NT2/D1 (cell line): ENCODE measurements at regions not wholly inside any gene's neighbourhood (a gene's known extent, or its start where the extent isn't known, plus 50 kb on each side); places are given as distances from the start of the nearest gene placed in this dataset.

Source experiments
- DNase-seq: peaks from one replicate; pipeline ENCODE4 v3.0.0-alpha.2; 2011; ENCODE audit warnings: low read depth, low spot score
- H3K27me3 ChIP-seq: 2 replicates; pipeline ENCODE4 v1.6.0; 2011; ENCODE audit warnings: mild to moderate bottlenecking; ENCODE audit not compliant: insufficient read length, insufficient read depth
- H3K36me3 ChIP-seq: 2 replicates; pipeline ENCODE4 v1.6.1; 2011; ENCODE audit warnings: mild to moderate bottlenecking, low read length, mixed read lengths; ENCODE audit not compliant: insufficient read depth, insufficient read length
- H3K4me1 ChIP-seq: 2 replicates; pipeline ENCODE4 v1.5.1; 2011; ENCODE audit not compliant: insufficient read depth, insufficient read length
- H3K4me3 ChIP-seq: 2 replicates; pipeline ENCODE4 v1.5.1; 2011; ENCODE audit warnings: low read depth; ENCODE audit not compliant: insufficient read length
- H3K9ac ChIP-seq: 2 replicates; pipeline ENCODE4 v1.6.0; 2011; ENCODE audit warnings: low read depth; ENCODE audit not compliant: insufficient read length
- H3K9me3 ChIP-seq: 2 replicates; pipeline ENCODE4 v1.5.1; 2011; ENCODE audit warnings: mild to moderate bottlenecking, low read length; ENCODE audit not compliant: insufficient read depth
- SUZ12 ChIP-seq: IDR thresholded peaks from 2 replicates; pipeline ENCODE4 v1.6.1; 2011; ENCODE audit not compliant: insufficient read length, insufficient read depth; ENCODE audit errors: extremely low read depth
- YY1 ChIP-seq: IDR thresholded peaks from 2 replicates; pipeline ENCODE4 v1.6.1; 2011; ENCODE audit not compliant: insufficient read length, insufficient read depth
- ZNF274 ChIP-seq: IDR thresholded peaks from 2 replicates; pipeline ENCODE4 v1.6.1; 2011; ENCODE audit warnings: mild to moderate bottlenecking, low read depth, low read length

GRCh38 chrX:151239751-151240150 is 63.4 kb downstream of the GPR50 start:
- DNase-seq: peak; percentile 15
- Histone ChIP-seq H3K9ac (no peak overlapping the region), H3K4me3 (no peak overlapping the region), H3K4me1 (no peaks in the 10 kb centered on the region), H3K9me3 (no peaks in the 10 kb centered on the region), H3K36me3 (no peaks in the 10 kb centered on the region), H3K27me3 (no peaks in the 10 kb centered on the region)
- no peak for TF ChIP-seq YY1

- H3K4me3 ChIP-seq: no peak overlapping the region
These were observed 63.9 kb downstream of the GPR50 start for GRCh38 chrX:151240237-151240636.

GRCh38 chrX:151268836-151269235 is 92.5 kb downstream of the GPR50 start:
- no peak overlapping the region for H3K9ac ChIP-seq
- no peaks in the 10 kb centered on the region for H3K4me1 ChIP-seq
- no peak for DNase-seq
- no peaks in the 10 kb centered on the region for H3K27me3 ChIP-seq
- H3K4me3 ChIP-seq: no peak overlapping the region
- TF ChIP-seq SUZ12 (no peak), ZNF274 (no peak), YY1 (no peak)
- no peaks in the 10 kb centered on the region for H3K36me3 ChIP-seq
- H3K9me3 ChIP-seq: no peaks in the 10 kb centered on the region; the same call in 1 of the 2 replicates

More at GRCh38 chrX:151240237-151240636, 63.9 kb downstream of the GPR50 start:
- no peaks in the 10 kb centered on the region for H3K9me3 ChIP-seq
- H3K27me3 ChIP-seq: no peaks in the 10 kb centered on the region
- TF ChIP-seq YY1 (no peak), SUZ12 (no peak), ZNF274 (no peak)
- H3K36me3 ChIP-seq: no peaks in the 10 kb centered on the region
- no peak overlapping the region for H3K9ac ChIP-seq
- DNase-seq: no peak
- H3K4me1 ChIP-seq: no peaks in the 10 kb centered on the region

- H3K4me3 ChIP-seq: no peak overlapping the region
- H3K27me3 ChIP-seq: no peaks in the 10 kb centered on the region
- no peak for TF ChIP-seq YY1
- no peak for TF ChIP-seq SUZ12
- TF ChIP-seq ZNF274: no peak
- DNase-seq: no peak
- no peaks in the 10 kb centered on the region for H3K9me3 ChIP-seq
- H3K36me3 ChIP-seq: no peaks in the 10 kb centered on the region
- no peaks in the 10 kb centered on the region for H3K4me1 ChIP-seq
- no peak overlapping the region for H3K9ac ChIP-seq
These were observed 102.8 kb downstream of the GPR50 start for GRCh38 chrX:151279161-151279560.

- Histone ChIP-seq H3K4me3 (no peak overlapping the region), H3K4me1 (no peaks in the 10 kb centered on the region), H3K9me3 (no peaks in the 10 kb centered on the region), H3K9ac (no peak overlapping the region), H3K27me3 (no peaks in the 10 kb centered on the region), H3K36me3 (no peaks in the 10 kb centered on the region)
- DNase-seq: no peak
- TF ChIP-seq ZNF274 (no peak), YY1 (no peak), SUZ12 (no peak)
These were observed 109.1 kb upstream of the VMA21 start for GRCh38 chrX:151287954-151288353.

- Histone ChIP-seq H3K4me1 (no peaks in the 10 kb centered on the region), H3K36me3 (no peaks in the 10 kb centered on the region), H3K4me3 (no peak overlapping the region), H3K27me3 (no peaks in the 10 kb centered on the region), H3K9ac (no peak overlapping the region), H3K9me3 (no peaks in the 10 kb centered on the region)
- TF ChIP-seq YY1: no peak
- no peak for TF ChIP-seq SUZ12
- DNase-seq: no peak
These were observed 74.0 kb upstream of the VMA21 start for GRCh38 chrX:151323054-151323453.

- Histone ChIP-seq H3K4me3 (no peak overlapping the region), H3K9me3 (no peaks in the 10 kb centered on the region), H3K27me3 (no peaks in the 10 kb centered on the region), H3K4me1 (no peaks in the 10 kb centered on the region), H3K36me3 (no peaks in the 10 kb centered on the region), H3K9ac (no peak overlapping the region)
- TF ChIP-seq ZNF274: no peak
- no peak for TF ChIP-seq SUZ12
- no peak for TF ChIP-seq YY1
- no peak for DNase-seq
These were observed 60.2 kb upstream of the VMA21 start for GRCh38 chrX:151336809-151337208.

GRCh38 chrX:151346931-151347543 is 50.0 kb upstream of the VMA21 start:
- H3K4me3 ChIP-seq: no peak overlapping the region
- TF ChIP-seq SUZ12: no peak
- no peak for TF ChIP-seq ZNF274
- TF ChIP-seq YY1: no peak
- no peaks in the 10 kb centered on the region for H3K9me3 ChIP-seq
- no peak for DNase-seq
- no peaks in the 10 kb centered on the region for H3K4me1 ChIP-seq
- no peak overlapping the region for H3K9ac ChIP-seq
- no peaks in the 10 kb centered on the region for H3K27me3 ChIP-seq
- no peaks in the 10 kb centered on the region for H3K36me3 ChIP-seq
